ENCODE measurements at regions not wholly inside any gene's neighbourhood (a gene's known extent, or its start where the extent isn't known, plus 50 kb on each side); places are given as distances from the start of the nearest gene placed in this dataset.

GRCh38 chr3:34185301-34185700 lies 386.9 kb downstream of the PDCD6IP start:
- no peak for TF ChIP-seq CTCF (IDR thresholded peaks at IDR 0.05; ENCODE audit: low read depth, low read length)
- Histone ChIP-seq H3K4me3 (ENCODE audit: low read depth, low read length) (no peak overlapping the region), H3K36me3 (no peaks in the 10 kb centered on the region), H3K9me3 (no peaks in the 10 kb centered on the region), H3K4me1 (no peaks in the 10 kb centered on the region), H3K27me3 (no peaks in the 10 kb centered on the region)
- no peak for DNase-seq

GRCh38 chr3:34189133-34189532 lies 390.7 kb downstream of the PDCD6IP start:
- DNase-seq, result no peak
- Histone ChIP-seq H3K4me1 (no peaks in the 10 kb centered on the region), H3K27me3 (no peaks in the 10 kb centered on the region), H3K4me3 (ENCODE audit: low read depth, low read length) (no peak overlapping the region), H3K9me3 (no peaks in the 10 kb centered on the region), H3K36me3 (no peaks in the 10 kb centered on the region)
- no peak for TF ChIP-seq CTCF (IDR thresholded peaks at IDR 0.05; ENCODE audit: low read depth, low read length)

DNA sequence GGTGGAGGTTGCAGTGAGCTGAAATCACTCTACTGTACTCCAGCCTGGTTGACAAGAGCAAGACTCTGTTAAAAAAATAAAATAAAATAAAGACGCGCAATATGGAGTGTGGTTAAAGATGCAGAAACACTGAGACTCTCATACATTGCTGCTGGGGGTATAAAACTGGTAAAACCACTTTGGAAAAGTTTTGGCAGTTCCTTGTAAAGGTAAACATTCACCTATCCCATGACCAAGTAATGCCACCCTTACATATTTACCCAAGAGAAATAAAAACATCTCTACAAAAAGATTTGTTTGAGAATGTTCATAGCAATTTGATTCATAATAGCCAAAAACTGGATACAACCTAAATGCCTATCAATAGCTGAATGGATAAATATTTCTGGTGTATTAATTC lies 398.5 kb downstream of the PDCD6IP start:
- no peak for TF ChIP-seq CTCF (IDR thresholded peaks at IDR 0.05; ENCODE audit: low read depth, low read length)
- Histone ChIP-seq H3K36me3 (no peaks in the 10 kb centered on the region), H3K27me3 (no peaks in the 10 kb centered on the region), H3K9me3 (no peaks in the 10 kb centered on the region), H3K4me1 (no peaks in the 10 kb centered on the region), H3K4me3 (ENCODE audit: low read depth, low read length) (no peak overlapping the region)
- no peak for DNase-seq

DNA sequence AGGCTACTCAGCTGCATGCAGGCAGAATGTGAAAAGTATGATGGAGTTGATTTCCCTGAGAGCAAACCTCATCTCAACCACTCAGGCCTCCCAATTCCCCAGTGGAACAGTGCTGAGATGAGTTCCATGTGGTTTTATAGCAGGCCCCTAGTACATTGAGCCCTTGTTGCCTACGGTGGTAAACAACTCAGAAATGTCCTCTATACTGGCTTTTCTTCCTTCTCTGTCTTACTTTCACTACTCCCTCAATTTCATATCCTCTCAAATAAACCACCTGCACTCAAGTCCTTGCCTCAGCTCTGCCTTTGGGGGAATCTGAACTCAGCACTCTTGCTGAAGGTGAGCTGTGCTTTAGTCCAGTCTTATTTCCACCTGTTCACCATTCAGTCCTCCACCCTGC lies 399.9 kb downstream of the PDCD6IP start:
- no peaks in the 10 kb centered on the region for H3K36me3 ChIP-seq
- no peaks in the 10 kb centered on the region for H3K4me1 ChIP-seq
- no peak for DNase-seq
- no peak overlapping the region for H3K4me3 ChIP-seq (ENCODE audit: low read depth, low read length)
- no peaks in the 10 kb centered on the region for H3K9me3 ChIP-seq
- no peaks in the 10 kb centered on the region for H3K27me3 ChIP-seq
- TF ChIP-seq CTCF (IDR thresholded peaks at IDR 0.05; ENCODE audit: low read depth, low read length), result no peak

- DNase-seq, result no peak
- Histone ChIP-seq H3K4me1 (no peaks in the 10 kb centered on the region), H3K4me3 (ENCODE audit: low read depth, low read length) (no peak overlapping the region), H3K36me3 (no peaks in the 10 kb centered on the region), H3K9me3 (no peaks in the 10 kb centered on the region), H3K27me3 (no peaks in the 10 kb centered on the region)
- no peak for TF ChIP-seq CTCF (IDR thresholded peaks at IDR 0.05; ENCODE audit: low read depth, low read length)
Measured at GRCh38 chr3:34200576-34200975, 402.1 kb downstream of the PDCD6IP start.

DNA sequence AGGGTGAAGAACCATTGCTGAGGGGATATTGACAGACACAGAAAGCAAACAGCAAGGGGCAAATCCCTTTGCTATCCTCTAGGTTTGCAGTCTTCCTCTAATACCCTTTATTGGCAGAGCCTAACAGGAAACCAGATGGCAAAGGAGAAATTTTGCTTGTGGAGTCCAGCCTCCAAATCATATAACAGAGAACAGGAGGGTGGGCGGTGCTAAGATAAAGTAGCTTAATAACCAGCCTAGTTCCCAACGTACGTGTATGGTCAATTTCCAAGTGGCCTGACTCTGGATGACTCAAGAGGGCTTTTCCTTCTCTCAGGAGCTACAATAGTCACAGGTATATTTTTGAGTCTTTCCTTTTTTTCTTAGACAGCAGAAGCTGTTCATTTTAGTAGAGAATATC lies 404.5 kb downstream of the PDCD6IP start:
- no peak for TF ChIP-seq CTCF (IDR thresholded peaks at IDR 0.05; ENCODE audit: low read depth, low read length)
- no peaks in the 10 kb centered on the region for H3K27me3 ChIP-seq
- no peaks in the 10 kb centered on the region for H3K4me1 ChIP-seq
- H3K36me3 ChIP-seq, result no peaks in the 10 kb centered on the region
- H3K4me3 ChIP-seq (ENCODE audit: low read depth, low read length), result no peak overlapping the region
- no peak for DNase-seq
- H3K9me3 ChIP-seq, result no peaks in the 10 kb centered on the region

All from BE2C (cell line).